HG03520 (cell line): ENCODE measurements at regions not wholly inside any gene's neighbourhood (a gene's known extent, or its start where the extent isn't known, plus 50 kb on each side); places are given as distances from the start of the nearest gene placed in this dataset.

ENCODE experiments used
- ATAC-seq: cut with Tn5 transposase; IDR thresholded peaks from one replicate; pipeline ENCODE4 v1.9.1; 2021; ENCODE audit warnings: mild to moderate bottlenecking, moderate library complexity; ENCODE audit not compliant: unreplicated experiment

DNA sequence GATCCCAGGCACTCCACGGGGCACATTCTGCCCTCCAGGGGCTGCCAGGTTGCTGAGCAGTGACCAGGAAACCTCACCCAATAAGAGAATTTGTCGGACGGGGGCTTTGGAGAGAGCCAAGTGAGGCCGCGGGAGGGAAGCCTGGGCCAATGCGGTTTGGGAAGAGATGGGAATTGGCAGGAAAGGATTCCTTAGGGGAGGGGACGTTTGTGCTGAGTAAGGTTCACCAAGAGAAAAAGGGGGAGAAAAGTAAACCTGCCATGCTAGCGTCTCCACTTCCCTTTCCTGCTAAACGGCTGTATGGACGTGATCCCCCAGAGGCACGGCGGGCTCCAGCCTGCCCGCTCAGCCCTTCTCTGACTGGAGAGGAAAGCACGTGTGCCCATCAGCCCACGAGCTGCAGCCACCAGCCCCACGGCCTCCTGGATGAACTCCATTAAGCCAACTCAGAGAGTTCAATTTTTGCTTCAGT, 194.4 kb upstream of the ID2 start:
- peak; percentile 26 for ATAC-seq

DNA sequence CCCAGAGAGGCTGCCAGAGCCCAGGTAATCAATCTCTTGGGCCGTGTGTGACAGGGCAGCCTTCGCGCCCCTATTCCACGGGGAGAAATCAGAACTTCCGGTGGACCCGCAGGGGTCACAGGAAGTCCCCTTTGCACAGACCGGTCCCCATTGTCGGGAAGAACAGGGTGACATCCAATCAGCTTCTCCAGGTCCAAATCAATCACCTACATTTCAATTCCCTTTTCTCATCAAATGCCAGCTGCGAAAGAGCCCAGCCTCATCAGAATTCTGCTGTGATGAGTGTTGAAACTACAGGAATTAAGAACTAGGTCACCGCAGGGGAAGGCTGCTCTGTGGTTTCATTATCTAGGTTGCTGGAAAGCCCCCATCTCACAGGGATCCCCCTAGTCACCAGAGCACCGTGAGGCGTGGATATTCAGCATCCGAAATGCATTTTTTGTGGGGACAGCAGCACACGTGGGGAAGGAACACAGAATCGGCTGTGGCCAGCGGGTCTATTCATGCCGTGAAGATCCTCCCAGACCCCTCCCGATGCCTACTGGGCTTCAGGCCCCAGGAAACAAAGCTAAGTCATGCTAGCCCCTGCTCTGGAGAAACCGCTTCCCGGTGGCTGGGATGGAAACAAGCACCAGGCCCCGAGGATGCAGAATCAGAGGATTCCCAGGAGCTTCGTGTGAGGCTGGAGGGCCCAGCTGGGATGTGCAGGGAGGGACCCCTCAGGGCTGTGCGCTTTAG, 193.7 kb upstream of the ID2 start:
- ATAC-seq = peak; percentile 84

DNA sequence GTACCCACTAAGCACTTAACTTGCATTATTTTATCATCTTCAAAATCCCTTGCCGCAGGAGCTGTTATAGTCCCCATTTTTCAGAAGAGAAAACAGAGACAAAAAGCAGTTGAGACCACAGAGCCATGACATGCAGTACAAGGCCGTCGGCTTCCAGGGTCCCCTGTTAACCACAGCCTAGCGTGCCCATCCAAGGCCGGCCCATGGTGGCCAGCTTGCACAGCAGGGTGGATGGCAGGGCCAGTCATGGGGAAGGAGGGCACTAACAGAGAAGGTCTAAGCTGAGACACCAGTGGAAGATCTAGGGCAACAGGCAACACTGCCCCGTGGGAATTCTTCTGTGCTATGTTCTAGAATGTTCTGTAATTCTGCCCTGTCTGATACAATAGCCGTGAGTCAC, 192.6 kb upstream of the ID2 start:
- no peak for ATAC-seq

DNA sequence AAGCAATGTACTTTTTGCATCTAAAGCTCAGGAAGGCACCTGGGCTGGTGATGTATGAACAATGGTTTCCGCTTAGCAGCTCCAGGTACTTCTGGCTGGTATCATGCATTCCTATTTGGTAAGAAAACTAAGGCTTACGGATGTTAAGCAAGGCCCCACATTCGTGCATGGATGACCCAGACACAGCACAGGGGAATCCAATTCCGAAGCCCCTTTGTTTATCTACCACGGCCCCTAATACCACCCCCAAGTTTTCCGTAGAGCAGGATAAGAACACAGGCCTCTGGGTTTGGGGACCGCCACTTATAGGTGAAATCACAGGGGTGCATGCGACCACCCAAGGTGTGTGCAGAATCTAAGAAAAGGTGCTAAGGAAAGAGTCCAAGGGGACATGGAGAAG, 192.1 kb upstream of the ID2 start:
- no peak for ATAC-seq

DNA sequence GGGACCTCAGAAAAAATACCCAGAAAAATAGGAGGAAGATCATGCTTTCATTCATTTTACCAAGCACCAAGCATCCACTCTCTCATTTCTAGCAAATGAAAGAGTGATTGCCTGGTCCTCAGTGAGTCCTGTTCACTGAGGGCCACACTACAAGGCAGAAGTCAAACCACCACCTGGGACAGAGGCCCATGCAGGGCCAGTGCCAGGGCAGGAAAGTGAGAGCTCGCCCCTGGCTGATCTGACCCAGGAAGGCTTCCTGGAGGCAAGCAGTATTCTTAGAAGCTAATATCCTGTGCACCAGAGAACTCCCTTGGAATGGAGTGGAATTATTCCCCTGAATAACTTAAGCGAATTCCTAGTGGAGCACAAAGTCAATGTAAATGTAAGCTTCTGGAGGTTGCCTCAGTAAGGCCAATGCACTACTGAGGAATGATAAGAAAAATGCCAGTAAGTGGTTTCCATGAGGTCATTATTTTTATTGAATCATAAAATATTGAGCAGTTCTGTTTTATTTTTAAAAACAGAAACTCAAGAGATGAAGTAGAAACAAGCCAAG, 191.6 kb upstream of the ID2 start:
- no peak for ATAC-seq

DNA sequence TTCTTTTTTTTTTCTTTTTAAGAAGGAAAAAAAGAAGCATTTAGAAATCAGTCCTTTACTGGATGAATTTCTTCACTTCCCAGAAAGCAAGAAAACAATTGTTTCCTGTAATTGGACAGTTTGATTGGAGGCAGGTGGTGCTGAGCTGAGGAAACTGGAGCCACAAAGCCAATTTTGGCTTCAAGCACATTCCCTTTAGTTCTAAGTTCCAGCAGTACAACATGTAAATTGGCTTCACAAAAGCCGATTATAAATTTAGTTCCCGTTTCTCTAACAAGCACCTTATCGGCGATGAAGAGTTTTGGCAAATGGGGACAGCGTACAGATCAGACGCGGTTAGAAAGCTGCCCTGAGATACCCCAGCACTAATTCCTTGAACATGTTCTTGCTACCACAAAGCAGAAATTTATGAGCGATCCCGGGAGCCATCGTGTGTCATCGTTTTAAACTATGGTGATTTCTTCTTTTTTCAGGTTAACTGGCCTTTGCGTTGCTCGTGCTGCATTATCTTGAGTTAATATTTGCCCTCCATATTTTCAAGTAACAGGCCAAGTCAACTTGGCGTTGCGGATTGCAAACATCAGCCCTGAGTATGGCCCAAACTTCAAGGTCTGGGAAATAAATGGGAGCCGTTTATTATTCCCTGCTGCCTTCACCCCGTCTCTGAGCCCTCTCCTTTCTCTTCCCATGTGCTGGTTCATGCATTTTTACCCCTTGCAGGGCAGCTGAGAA, 190.4 kb upstream of the ID2 start:
- ATAC-seq = no peak

DNA sequence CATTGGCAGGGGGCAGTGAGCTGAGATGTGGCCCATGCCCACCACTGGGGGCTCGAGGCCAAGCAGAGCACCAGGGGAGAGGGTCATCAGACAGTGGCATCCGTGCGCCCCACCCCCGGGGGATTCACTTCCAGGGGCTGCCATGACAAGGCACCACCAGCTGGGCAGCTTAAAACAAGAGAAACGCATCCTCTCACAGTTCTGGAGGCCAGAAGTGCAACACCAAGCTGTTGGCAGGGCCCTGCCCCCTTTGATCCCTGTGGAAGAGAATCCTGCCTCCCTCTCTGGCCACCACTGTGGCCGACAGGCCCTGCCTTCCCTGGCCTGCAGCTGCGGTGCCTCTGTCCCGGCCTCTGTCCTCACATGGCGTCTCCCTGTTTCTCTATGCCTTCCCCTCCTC, 187.7 kb upstream of the ID2 start:
- ATAC-seq = no peak

DNA sequence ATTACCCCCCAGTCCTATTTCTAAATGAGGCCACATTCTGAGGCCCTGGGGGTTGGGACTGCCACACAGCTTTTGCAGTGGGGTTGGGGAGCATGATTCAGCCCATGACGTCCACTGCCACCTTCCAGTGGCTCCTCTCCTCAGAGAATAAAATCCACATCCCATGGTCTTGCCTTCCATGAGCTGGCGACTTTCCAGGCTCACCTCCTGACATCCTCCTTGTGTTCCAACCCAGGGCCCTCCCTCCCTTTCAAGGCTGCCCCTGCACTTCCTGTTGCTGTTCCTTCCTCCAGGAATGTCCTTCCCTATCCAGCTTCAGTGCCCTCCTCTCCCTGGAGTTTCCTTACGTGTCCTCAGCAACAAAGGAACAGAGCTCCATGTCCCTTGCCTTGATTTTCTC, 187.3 kb upstream of the ID2 start:
- ATAC-seq = no peak

DNA sequence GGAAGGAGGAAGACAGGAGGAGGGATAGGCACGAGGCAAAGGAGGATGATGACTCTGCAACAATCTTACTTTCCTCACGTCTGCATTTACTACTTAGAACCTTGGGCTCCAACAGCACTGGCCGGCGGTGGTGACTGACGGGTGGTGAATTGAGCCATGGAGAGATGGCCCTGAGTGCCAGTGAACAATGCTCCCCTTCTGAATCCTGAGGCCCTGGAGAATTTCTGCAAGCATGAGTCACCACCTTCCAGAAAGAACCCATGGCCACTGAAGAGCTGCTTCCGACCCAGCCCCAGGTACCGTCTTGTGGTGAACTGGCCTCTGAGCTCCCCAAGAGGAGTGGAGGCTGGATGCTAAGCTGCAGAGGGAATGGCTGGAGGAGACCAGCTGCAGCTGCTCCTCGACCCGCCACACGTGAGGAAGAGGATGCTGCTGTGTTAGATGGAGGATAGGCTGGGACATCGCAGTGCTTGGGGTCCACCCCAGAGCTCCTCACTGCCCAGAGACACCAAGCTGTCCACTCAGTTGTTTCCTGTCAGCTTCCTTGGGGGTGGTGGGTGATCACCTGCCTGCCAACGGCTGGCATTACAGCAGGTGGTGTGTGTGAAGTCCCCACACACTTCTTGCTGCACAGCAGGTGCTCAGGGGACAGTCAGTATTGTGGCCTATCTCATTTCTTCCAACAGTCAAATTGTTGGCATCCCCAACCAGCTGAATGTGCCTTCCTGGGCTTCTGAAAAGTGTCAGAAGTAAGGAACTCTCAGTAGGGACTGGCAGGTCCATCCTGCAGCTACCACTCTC, 186.5 kb upstream of the ID2 start:
- no peak for ATAC-seq

DNA sequence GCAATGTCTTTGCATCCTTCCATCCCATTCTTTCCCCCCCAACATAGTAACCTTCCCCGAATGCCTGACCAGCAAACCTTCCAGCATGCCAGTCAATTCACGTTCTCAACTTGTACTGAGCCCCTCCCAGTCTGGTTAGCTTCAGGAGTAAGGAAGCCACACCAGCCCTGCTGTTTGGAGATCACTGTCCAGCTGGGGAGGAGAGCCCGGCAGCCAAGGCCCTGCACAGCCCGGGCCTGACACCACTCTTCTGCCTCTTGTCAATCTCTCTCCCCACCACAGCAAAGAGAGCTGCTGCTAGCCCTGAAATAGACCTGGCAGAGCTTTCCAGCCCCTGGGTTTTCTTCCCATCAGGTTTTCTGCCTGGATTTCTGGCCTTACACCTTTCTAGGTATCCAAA, 185.8 kb upstream of the ID2 start:
- no peak for ATAC-seq

DNA sequence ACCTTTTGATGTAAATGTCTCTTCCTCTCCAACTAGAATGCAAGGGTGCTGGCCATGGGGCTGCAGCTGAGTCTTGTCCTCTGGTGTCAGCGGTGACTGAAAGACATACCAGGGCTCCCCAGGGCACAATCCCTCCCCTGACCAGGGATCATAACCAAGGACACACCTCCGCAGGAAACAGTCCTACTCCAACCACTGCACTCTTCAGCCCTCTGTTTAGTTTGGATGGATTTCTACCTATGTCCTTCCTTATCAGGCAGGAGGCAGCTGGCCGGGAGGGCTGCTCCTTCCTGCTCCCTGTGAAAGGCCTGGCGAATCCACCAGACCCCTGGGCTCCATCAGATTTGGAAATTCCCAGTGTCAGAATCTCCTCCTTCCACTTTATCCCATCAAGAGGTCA, 185.2 kb upstream of the ID2 start:
- ATAC-seq = no peak

DNA sequence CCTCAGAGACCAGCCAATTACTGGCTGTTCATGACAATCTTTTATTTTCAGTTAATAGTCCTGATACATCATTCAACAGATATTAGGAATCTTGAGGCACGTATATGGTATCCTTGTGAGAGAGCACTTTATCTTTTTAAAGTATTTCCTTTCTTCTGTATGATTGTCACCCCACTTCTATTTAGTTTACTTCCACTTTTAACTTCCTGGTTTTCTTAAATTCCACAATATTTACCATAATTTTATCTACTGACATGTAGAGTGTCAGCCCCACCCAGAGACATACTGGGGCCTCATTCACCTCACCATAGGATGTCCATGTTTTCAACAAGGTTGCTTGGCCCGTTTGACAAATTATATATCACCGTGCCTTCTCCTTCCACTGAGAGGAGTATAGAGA, 182.9 kb upstream of the ID2 start:
- ATAC-seq = no peak

DNA sequence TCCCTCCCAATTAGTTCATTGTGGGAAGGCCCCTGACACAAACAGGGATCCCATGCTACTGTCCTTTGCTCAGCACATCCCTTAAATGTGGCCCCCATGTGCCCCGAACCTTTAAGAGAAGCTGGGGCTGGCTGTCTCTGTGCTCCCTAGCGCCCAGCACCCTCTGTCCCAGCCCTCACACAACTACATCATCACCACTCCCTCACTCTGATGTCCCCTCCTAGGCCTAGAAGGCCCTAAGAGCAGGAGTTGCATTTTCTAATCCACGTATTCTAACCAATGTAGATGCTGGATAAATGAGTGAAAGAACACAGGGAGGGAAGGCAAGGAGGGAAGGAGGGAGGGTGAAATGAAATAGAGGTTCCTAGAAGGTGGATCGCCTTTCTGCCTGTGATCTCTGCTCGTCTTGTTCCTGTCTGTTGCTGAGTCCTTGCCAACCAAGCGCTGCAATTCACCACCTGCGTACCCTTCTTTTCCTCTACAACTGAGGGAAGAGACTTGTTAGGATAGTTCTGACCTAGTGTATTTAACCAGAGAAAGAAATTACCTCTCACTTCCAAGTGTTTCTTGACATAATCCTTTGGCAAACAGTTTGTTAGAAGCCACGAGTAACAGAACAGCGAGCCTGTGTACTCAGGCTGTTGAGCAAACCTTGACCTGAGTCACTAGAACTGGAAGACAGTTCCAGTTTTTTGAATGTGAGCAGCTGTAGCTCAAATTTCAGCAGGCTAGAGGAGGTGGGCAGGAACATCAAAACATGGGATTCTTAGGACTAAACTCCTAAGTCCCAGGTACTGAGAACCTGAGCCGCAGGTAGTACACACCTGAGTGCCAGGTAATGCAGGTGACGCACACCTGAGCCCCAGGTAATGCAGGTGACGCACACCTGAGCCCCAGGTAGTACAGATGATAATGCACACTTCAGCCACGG, 181.5 kb upstream of the ID2 start:
- ATAC-seq = no peak

DNA sequence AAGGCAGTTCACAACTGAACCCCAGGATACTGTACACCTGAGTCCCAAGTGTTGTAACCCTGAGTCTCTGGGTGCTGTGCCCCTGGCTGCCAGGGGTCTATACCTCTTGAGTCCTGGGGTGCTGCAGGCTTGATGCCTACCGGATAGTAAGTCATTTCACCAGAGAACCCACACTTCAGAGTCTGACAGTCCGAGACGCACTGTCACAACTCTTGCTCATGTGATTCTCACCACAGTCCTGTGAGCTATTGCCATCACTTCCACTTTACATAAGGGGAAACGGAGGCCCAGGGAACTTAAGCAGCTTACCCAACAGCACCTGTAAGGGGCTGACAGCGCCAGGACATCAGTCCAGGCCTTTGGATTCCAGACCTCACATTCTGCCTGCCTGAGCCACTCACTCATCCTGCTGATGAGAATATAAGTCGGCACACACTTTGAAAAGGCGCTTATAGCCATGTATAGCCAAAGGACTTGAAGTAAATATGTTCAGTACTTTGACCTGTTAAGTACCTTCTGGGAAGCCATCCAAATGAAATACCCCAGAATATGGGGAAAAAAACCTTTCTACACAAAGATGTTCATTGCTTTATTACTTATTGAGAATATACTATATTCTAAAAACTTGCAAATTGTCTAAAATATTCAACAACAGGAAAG, 180.7 kb upstream of the ID2 start:
- ATAC-seq = no peak

DNA sequence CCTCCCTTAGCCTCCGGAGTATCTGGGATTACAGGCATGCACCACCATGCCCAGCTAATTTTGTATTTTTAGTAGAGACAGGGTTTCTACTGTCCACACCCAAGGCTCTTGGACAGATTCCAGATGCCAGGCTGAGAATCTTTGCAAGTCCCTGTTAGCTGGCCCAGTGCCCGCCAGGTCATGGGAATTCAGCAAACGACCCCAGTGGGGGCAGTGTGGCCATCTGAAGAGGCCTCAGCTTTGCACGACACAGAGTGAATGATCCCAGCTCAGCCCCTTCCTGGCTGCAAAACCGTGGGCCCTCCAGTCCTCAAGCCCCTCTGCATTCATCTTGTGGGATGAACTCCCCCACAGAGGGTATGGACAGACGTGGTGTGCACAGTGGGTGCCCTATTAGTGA, 179.5 kb upstream of the ID2 start:
- ATAC-seq = no peak

DNA sequence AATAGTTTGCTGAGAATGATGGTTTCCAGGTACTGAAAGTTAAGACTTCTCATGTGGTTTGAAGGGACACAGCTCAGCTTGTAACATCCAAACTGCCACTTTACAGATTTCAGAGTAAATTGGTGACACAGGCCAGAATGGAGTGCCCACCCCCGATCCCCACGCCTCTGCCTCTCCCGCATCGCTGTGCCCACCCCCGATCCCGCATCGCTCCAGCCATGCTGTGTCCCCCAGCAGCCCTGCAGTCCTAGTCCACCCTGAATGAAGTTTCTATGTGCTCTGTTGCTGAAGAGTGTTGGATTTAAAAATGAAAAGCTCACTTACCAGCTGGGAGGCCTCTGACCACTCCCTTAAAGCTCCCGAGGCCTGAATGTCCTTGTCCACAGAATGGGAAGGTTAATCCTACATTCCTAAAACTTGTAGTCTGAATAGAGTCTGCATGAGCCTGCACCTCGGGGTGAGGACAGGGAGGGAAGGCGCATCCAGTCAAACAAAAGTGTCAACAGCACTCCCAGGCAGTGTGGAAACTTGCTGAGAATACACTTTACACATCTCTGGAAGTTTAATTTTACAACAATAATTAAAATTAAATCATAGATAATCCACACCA, 176.4 kb upstream of the ID2 start:
- no peak for ATAC-seq

DNA sequence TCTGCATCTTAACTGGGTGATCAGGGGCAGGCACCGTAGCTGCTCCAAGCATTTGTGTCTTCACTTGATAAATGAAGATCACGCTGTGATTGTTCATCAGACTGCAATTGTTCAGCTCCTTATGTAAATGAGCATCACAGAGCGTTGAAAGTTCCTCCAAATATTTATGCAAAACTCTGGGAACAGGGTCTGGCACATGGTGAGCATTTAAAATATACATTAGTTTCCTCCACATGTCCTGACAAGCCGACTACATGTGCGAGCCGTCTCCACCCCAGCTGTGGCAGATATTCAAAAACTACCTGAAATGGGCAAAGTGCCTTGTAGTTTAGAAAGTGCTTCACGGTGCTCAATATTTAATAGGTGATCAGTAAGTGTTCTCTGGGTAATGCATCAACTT, 175.1 kb upstream of the ID2 start:
- no peak for ATAC-seq

DNA sequence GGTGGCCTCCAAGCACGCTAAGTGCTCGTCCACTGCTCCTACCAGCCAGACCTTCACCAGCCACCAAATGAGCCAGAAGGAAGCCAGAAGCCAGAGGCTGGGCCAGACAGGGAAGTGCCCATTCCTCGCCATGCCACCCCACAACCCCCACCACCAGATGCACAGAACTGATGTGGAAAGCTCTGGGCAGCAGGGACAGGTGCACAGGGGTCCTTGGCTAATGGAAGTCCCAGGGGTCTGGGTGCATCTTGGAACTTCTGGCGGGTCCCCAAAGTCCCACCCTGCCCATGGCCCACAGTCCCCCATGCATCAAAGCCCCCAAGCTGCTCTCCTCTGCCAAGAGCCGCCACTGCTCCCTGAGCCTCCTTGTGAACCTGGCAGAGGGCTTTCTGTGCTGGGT, 173.1 kb upstream of the ID2 start:
- ATAC-seq = no peak

DNA sequence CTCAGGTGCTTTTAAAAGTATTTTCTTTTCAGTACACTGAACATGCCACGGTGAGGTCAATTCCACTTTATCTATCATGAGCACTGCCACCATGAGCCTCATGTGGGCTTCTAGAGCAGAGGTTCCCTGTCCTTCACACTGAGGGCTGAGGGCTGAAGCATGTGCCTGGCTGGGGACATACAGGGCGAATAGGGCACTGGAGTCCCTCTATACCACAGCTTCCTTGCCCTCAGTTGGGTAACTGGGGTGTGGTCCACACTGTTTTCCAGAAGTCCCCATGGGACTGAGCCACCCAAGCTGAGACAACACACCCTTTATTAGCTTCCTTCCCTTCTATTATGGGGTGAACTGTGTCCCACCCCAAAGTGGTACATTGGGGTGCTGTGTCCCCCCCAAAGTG, 172.2 kb upstream of the ID2 start:
- ATAC-seq = no peak
